H4 (cell line): ENCODE measurements at regions not wholly inside any gene's neighbourhood (a gene's known extent, or its start where the extent isn't known, plus 50 kb on each side); places are given as distances from the start of the nearest gene placed in this dataset.

Experiments used
- DNase-seq: peaks from one replicate; pipeline ENCODE4 v3.0.0-alpha.2; 2015; ENCODE audit warnings: low spot score

- DNase-seq = no peak
Measured at GRCh38 chr4:11704186-11704830, 275.6 kb upstream of the HS3ST1 start.

DNA sequence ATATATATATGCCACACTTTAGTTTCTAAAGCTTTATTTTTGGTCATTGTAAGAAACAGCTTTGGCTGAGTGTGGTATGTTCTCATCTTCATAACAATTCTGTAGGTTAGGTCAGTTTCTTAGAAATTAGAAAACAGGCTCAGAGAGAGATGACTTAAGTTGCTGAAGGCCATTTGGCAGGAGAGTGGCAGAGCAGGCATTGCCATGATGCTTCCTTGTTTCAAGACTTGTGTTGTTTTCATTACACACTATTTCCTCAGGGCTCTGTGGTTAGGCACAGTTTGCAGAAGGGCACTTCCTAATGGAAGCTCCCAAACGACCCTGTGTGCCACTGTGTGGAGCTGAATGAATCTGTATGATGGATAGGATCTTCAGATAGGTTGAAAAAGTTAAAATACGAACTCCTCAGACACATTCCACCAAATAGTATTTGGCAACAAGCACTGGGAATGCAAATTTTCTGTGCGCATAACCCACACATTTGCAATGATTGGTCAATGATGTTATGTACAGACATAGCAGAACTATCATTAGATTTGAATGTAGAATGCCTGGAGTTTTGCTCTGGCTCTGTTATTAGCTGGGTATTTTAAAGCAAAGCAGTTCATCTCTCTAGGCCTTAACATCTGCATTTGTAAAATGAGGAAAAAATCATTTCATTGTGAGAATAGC, 274.3 kb upstream of the HS3ST1 start:
- DNase-seq = no peak

GRCh38 chr4:11701966-11702725, 273.5 kb upstream of the HS3ST1 start:
- no peak for DNase-seq

GRCh38 chr4:11700751-11701226, 272.1 kb upstream of the HS3ST1 start:
- peak; percentile 80 for DNase-seq

DNA sequence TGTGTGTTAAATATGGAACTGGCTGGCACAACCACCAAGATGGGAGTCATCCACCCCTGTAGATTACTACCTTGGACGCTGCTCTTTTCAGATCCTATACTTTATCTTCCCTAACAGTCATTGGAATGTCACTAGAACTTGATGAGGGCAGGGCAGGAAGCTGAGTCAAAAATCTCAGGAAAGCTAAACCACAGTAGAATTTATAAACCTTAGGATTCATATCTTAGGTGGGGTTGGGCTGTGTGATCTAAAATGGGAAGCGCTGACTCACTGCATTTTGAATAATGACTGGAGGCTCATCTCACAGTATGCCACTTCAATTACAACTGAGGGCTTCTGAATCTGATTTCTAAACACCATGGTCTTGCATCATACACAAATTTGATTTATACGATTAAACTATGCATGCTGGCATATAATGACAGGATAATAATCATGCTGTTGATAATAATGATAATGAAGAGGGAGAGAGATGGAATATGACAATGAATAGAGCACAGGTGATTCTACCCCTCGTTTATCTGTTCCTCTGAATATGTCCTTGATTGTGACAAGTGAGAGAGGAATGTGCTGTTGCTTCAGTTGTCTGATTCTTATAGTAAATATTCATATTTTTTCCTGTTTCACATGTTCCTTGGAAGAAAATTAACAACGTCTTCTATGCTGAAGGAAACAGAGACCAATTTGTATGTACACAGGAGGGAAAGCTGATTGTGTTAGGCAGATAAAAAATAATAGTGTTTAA, 270.3 kb upstream of the HS3ST1 start:
- DNase-seq = peak; percentile 70

- no peak for DNase-seq
Measured at GRCh38 chr4:11698033-11698432, 269.3 kb upstream of the HS3ST1 start.

DNA sequence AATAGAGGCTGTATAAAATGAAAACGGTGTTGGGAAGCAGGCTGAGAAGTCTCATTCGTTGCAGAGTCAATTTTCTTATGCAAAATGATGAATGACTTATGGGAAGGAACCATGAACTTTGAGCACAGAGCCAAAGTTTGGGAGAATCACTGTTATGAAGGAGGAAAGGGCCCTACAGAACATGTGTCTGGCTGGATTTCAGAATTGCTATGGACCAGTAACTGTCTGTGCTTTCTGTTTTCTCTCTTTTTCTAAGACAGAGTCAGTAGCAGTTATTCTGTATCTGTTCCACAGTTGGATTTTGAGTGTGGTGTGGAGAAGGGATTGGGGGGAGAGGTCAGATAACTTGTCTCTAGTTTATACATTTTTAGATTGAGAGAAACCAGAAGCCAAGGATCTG, 265.0 kb upstream of the HS3ST1 start:
- no peak for DNase-seq

DNA sequence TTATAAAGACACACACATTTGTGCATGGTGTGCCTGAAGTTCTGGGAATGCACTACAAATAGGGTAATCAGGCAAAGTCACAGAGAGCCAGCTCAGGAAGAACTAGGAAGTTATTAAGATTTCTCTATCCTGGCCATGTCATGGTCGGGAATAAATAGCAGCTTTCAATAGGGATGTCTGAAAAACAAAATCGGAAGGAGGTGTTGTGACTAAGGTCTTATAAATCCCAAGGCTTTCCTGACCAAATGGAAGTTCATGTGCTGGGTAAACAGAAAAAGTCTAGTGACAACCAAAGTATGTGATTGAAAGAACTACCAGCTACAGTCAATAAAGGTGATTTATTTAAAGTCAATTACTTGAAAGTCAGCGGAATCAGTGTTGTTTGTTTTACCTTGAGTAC, 262.5 kb upstream of the HS3ST1 start:
- no peak for DNase-seq

- DNase-seq = no peak
Measured at GRCh38 chr4:11687727-11688126, 259.0 kb upstream of the HS3ST1 start.

DNA sequence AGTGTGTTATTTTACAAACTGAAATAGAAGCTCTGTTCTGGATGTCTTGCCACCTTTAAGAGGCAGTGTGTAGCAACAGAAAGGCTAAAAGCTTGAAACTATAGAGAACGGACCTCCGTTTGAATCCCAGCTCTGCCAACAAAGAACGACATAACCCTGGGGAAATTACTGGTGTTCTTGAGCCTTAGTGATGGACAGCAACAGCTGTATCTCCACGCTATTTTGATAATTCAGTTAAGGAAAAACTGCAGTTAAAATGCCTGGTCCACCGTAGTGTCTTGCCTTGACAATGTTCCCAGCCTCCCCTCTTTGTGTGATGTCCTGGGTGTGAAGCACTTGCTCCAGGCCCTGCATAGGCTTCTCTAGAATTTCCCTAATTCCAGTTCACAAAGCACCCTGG, 256.8 kb upstream of the HS3ST1 start:
- no peak for DNase-seq

DNA sequence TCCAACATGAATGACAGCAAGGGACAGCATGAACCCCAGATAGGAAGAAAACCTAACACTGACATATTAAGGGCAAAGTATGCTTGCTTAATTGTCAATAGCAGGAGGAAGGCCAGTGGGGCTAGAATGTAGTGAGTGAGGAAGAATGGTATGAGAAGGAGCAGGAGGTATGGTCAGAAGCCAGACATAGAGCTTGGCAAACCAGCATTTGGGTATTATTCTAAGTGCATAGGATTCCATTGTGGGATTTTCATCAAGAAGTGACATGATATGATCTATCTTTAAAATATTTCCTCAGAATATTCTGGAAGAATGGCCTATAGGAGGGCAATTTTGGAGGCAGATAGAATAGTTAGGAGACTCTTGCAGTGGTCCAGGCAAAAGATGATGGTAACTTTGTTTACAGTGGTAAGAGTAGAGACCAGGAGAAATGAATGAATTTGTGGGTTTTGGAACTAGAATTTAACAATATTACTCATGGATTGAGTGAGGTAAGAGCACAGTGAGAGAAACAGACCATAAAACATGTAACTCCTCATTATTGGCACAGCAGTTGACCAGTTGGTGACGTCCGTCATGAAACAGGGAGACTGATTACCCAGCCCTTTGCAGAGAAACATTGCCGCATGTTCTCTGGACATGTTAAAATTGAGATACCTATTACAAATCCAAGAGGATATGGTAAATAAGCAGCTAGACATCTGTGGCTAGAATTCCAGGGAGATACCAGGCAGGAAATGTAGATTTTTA, 246.5 kb upstream of the HS3ST1 start:
- no peak for DNase-seq

DNA sequence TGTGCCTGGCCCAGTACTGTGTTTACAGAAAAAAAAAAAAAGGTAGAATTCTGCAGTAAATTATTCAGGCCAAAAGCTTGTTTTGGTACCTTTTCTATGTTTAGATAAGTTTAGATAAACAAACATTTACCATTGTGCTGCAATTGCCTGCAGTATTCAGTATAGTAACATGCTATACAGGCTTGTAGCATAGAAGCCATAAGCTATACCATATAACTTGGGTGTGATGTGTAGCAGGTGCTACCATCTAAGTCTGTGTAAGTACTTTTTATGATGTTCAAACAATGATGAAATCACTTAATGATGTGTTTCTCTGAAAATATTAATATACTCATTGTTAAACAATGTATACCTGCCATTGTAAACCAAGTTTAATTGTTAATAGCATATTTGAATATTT, 241.6 kb upstream of the HS3ST1 start:
- no peak for DNase-seq

- peak; percentile 11 for DNase-seq
Measured at GRCh38 chr4:11669156-11669555, 240.5 kb upstream of the HS3ST1 start.

DNA sequence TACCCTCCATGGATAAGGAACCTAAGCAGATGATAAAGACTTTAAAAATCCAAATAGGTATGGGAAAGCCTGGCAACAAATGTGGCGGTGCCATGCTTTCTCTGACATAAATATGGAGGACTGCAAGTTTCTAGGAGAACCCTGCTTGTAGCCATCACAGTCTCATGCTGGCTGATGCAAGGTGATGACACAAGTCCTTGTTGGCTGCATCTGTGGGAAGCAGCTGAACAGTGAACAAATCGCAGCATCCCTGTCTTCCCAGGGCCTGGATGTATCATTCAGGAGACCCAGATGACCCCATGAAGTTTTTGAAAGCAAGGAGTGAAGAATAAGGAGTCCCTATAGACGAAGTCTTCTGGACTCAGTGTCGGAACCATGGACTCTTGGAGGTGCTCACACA, 234.4 kb upstream of the HS3ST1 start:
- no peak for DNase-seq

- no peak for DNase-seq
Measured at GRCh38 chr4:11650801-11651596, 222.3 kb upstream of the HS3ST1 start.

DNA sequence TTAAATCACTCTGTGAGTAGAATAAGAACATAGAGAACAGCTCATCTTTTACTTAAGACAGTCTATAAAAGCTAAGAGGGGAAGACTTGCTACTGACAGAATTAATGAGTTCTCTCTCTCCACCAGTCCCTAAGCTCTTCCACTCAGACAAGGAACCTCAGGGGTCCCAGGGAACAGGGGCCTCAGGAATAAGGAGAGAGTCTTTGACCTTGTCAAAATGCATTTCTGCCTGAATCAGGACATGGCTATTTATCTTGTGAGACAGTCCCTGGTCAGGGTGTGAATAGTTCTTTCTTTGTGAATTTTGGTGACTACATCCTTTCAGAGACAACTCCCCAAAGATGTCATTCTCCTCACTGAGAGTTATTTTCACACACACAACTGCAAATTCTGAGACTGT, 218.7 kb upstream of the HS3ST1 start:
- no peak for DNase-seq

DNA sequence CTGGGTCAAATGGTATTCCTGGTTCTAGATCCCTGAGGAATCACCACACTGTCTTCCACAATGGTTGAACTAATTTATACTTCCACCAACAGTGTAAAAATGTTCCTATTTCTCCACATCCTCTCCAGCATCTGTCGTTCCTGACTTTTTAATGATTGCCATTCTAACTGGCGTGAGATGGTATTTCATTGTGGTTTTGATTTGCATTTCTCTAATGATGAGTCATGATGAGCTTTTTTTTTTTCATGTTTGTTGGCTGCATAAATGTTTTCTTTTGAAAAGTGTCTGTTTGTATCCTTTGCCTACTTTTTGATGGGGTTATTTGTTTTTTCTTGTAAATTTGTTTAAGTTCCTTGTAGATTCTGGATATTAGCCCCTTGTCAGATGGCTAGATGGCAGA, 214.4 kb upstream of the HS3ST1 start:
- peak; percentile 41 for DNase-seq

DNA sequence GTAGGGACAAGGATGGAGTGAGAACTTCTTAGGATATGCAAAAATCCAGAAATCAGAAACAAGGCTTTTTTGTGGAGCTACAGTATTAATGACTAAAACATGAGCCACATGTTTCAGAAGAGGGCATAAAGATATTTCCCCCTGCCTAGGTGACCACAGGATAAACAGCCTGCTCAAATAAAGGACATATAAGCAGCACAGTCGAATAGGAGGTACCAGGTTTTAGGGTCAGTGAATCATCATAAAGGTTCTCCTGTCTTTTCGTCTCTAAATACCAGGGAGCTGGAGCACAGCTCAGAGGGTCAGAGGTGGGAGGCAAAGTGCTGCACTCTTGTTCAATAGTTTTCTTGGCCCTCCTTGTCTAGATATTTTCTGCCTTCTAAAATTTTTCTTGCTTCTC, 211.9 kb upstream of the HS3ST1 start:
- DNase-seq = no peak

GRCh38 chr4:11636551-11636950, 207.9 kb upstream of the HS3ST1 start:
- DNase-seq = no peak

- DNase-seq = no peak
Measured at GRCh38 chr4:11636031-11636430, 207.3 kb upstream of the HS3ST1 start.

DNA sequence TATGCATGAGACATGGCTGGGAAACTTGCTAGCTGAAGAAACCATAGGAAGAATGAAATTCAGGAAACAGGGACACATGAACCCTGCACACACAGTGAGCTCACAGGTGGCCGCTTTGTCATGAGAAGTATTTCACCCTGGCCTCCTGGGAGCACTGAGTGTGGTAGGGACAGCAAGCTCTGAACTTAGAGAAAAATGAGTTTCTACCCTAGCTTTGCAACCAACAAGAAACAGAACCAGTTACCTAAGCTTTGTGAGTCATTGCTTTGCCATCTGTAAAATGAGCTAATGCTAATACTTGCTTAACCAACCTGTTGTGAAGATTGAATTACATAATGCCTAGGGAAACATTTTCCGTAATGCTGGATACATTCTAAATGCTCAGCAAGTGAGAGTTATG, 206.6 kb upstream of the HS3ST1 start:
- peak; percentile 91 for DNase-seq
